Lower leg skin (tissue), 3 donors: ENCODE measurements at regions not wholly inside any gene's neighbourhood (a gene's known extent, or its start where the extent isn't known, plus 50 kb on each side); places are given as distances from the start of the nearest gene placed in this dataset.

Source experiments
- CTCF ChIP-seq, 3 donors: fragments of 450-650 bp; IDR thresholded peaks; one replicate each; pipeline ENCODE4 v1.5.1; 2016; ENCODE audit warnings: antibody characterized with exemption in 3 of 3, mild to moderate bottlenecking in 3 of 3, moderate library complexity in 2 of 3
- POLR2A ChIP-seq, 2 donors: fragments of 450-650 bp; IDR thresholded peaks; one replicate each; pipeline ENCODE4 v1.6.1; 2016 to 2017; ENCODE audit warnings: antibody characterized with exemption in 2 of 2, mild to moderate bottlenecking in 1 of 2, moderate library complexity in 1 of 2

- TF ChIP-seq CTCF (IDR thresholded peaks at IDR 0.05) = no peak
- TF ChIP-seq POLR2A (IDR thresholded peaks at IDR 0.05) = no peak
Measured at GRCh38 chr3:82114589-82114988, 353.1 kb upstream of the GBE1 start.
